Amniotic epithelial cell (primary cell): ENCODE measurements at regions not wholly inside any gene's neighbourhood (a gene's known extent, or its start where the extent isn't known, plus 50 kb on each side); places are given as distances from the start of the nearest gene placed in this dataset.
"Not testable (repeated sequence)": the region's sequence is repeated elsewhere in the genome, so short reads cannot be mapped to it uniquely, and the experiment has no call there.

Experiments used
- DNase-seq: peaks from one replicate; pipeline ENCODE4 v3.0.0-alpha.2; 2010; ENCODE audit warnings: low read depth

DNA sequence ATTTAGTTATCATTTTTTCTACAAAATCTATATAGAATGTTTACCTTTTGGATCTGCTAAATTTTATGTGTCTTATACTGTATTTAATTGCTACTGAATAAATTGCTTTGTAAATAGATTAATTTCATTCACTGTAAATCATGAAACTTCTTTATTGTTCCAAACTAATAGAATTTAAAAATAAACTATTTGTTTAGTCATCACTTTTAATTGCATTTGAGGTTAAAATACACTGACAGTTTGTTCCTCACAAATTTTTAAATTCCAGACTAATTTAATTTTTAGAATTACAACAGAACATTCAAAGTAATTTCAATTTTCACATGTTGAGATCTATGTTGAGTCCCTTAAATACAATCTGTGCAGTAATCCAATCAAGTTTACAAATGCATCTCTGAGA is 1633.2 kb upstream of the NUDT12 start:
- no peak for DNase-seq

DNA sequence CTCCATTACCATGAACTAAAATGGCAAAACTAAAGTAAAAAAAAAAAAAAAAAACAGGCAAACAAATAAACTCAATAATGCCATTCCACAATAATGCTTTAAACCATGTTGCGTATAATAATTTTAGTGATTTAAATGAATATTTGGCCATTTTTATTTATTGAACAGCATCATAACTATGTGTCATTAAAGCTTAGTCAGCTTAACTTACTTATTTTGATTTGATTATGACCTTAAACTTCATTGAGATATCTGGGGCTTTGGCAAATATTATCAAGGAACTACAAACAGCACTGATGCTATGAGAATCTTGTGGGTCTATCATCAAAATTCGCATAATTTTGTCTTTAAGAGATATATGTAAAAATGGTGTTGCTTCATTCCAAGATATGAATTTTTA is 1610.3 kb upstream of the NUDT12 start:
- no peak for DNase-seq

DNA sequence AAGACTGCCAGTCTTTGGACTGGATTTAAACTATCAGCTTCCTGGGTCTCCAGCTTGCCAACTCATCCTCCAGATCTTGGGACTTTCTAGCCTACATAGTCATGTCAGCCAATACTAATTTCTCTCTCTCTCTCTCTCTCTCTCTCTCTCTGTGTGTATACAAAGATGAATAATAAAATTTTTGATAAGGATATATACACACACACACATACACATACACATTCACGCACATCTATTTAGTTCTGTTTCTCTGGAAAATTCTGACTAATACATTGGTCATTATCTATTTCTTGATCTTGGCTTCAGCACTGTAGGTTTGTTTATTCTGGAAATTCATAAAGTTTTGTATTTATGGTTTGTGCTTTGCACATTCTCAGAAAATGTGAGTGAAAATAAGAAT is 1606.2 kb upstream of the NUDT12 start:
- DNase-seq = peak; percentile 15

DNA sequence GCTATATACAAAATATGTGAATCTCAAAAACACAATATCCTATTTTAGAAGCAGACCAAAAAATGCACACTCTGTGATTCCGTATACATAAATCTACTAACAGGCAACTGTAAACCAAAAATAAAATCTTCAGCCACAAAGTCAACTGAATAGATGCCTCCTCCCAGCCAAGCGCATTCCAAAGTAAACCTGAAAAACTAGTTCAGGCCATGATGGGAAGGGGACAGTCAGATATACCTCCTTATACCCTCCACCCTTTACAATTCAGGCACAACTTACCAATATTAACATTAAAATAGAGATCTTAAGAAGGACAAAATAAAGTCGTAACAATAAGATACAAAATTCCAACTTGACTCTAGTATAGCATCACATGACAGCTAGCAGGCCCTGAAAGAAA is 1604.5 kb upstream of the NUDT12 start:
- DNase-seq = no peak

DNA sequence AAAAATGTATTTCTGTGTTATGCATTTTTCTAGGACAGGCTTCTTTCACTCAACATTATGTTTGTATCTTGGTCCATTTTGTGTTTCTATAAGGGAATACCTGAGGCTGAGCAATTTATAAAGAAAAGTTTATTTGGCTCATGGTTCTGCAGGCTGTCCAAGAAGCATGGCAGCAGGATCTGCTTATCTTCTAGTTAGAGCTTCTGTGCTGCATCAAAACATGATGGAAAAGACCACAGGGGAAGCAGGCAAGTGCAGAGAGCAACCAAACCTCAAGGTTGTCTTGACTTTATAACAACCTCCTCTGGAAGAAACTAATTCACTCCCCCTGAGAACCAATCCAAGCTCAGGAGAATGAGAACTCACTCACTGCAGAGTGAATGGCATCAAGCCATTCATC is 1601.0 kb upstream of the NUDT12 start:
- peak; percentile 27 for DNase-seq

DNA sequence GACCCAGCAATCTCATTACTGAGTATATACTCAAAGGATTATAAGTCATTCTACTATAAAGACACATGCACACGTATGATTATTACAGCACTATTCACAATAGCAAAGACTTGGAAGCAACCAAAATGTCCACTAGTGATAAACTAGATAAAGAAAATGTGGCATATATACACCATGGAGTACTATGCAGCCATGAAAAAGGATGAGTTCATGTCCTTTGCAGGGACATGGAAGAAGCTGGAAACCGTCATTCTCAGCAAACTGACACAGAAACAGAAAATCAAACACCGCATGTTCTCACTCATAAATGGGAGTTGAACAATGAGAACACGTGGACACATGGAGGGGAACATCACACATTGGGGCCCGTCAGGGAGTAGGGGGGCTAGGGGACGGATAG is 1600.0 kb upstream of the NUDT12 start:
- not testable (repeated sequence) for DNase-seq

DNA sequence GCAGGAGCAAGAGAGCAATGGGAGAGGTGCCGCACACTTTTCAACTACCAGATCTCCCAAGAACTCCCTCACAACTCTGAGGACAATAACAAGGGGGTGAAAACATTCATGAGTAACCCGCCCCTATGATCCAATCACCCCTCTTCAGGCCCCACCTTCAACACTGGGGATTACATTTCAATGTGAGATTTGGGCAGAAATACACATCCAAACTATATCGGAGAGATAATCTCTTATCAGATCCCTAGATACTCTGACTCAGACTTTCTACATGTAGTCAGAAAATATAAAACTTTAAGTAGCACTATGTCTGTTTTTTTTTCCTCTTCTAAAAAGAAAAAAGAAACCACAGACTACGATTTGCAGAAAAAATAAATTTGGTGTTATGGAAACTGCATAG is 1595.9 kb upstream of the NUDT12 start:
- DNase-seq = peak; percentile 15

DNA sequence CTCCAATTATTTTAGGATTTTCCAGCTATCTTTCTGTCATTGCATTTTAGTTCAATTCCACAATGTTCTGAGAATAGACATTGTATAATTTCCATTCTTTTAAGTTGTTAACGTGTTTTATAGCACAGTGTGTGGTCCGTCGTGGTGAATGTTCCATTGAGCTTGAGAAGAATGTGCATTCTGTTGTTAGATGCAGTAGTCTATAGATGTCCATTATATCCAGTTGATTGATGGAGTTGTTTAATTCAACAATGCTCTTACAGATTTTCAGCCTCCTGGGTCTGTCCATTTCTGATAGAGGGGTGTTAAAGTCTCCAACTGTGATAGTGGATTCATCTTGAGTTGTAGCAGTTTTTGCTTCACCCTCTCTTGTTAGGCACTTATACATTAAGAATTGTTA is 1587.7 kb upstream of the NUDT12 start:
- no peak for DNase-seq

DNA sequence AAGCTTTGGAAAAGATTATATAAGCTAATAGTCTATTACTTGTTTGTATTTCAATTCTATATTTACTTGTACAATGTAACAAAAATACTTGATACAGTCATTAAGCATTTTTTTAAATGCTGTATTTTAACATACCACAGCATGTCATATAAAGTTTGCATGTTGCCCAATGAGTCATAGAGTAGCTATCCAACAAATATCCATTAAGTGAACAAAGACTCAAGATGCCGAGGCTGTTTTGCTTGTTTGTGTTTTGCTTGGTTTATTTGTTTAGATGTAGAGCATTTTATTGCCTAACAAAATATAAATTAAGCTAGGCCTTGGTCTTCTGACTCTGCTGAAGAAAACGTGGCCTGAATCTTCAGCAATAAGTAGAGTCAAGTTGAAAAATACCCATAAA is 1584.3 kb upstream of the NUDT12 start:
- peak; percentile 16 for DNase-seq

DNA sequence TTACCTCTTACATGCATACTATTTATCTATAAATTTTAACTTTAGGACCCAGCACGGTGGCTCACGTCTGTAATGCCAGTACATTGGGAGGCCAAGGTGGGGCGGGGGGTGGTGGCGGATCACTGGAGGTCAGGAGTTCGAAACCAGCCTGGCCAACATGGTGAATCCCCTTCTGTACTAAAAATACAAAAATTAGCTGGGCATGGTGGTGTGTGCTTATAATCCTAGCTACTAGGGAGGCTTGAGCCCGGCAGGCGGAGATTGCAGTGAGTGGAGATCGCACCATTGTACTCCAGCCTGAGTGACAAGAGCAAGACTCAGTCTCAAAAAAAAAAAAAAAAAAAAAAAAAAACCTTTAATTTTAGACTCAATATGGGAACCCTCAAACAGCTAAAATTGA is 1582.6 kb upstream of the NUDT12 start:
- no peak for DNase-seq

DNA sequence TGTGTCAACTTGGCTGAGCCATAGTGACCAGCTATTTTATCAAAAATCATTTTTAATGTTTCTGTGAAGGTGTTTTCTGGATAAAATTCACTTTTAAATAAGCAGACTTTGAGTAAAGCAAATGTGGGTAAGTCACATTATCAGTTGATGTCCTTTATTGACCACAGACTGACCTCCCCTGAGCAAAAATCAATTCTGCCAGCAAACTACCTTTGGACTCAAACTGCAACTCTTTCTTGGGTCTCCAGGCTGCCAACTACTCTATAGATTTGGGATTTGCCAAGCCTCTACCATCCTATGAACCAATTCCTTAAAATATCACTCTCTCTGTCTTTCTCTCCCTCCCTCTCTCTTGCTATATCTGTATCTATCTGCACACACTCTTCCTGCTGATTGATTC is 1571.7 kb upstream of the NUDT12 start:
- no peak for DNase-seq

DNA sequence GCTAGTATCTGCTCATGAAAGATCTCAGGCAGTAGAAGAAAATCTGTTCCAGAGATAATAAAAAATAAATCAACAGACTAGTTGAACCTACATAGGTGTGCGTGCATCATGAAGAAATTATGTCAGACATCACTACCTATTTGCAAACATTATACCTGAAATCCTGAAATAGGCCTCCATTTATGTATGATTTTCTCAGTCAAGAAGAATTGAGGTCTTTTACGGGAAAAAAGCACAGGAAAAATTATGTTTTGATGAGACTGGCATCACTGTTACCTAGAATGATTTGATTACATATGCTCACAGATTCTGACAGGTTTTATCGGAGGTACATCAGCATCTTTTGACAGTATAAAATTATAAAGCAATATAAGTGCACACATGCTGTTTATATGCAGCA is 1570.5 kb upstream of the NUDT12 start:
- no peak for DNase-seq

DNA sequence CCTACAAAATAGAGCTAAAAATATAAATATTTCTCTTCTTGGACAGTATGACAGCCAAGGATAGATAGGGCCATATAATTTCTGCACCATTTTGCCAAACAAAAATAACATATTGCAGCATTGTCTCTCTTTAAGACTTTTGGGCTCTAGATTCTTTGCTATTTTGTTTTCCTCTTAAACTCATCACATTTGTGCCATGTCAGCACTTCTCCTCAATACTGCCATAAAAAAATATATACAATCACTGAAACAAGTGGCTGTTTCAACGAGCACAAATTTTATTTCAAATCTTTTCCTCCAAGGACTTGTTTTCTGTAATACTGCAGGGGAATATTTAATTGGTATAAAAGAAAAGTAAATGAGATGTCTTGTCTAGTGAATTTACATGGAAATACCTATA is 1570.0 kb upstream of the NUDT12 start:
- DNase-seq = no peak

DNA sequence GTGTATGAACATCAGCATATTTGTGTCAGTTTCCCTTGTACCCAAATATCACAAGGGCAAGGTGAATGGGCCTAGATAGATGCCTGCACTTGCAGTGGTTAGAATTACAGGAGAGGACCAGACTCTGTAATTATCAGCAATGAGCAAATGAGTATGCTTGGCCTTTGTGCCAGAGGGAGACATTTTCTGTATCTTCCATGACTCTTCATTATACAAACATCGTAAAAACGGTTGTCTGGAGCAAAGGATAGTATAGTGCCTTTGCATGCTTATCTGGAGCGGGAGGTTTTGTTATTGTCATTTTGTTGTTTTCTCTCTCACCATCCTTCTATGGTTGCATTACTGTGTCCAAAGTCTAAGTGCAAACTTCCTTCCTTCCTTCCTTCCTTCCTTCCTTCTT is 1568.5 kb upstream of the NUDT12 start:
- no peak for DNase-seq

DNA sequence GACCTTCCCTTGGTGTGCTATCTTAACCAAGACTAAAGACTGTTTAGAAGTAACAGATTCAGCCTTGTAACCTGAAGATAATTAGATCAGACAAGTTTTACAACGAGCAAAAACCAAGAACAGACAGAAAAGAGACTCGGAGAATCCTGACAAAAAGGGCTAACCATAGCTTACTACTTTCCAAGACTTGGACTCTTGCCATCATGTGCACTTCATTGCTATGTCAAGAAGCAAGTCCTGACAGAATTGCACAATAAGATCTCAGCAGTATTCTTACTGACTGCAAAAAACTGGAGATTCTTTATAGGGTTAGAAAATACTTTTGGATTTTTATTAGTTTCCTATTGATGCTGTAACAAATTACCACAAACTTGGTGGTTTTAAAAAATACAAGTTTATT is 1539.0 kb upstream of the NUDT12 start:
- peak; percentile 78 for DNase-seq

DNA sequence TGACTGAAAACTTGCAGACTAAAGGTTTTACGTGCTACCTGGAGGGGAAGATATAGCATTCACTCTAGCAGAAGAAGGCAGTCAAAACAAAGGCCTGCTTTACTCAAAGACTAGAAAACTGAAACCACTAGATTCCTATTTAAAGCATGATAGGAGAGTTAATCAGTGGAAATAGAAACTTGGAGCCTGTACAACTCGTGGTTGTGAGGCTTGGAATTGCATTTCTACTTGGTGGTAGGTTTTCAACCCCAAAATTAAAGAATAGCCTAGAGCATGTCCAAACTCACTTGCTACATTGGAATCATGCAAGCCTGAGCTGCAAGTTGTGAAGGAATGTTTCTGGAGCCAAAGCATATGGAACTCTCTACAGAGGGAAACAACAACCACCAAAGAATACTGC is 1526.4 kb upstream of the NUDT12 start:
- no peak for DNase-seq

DNA sequence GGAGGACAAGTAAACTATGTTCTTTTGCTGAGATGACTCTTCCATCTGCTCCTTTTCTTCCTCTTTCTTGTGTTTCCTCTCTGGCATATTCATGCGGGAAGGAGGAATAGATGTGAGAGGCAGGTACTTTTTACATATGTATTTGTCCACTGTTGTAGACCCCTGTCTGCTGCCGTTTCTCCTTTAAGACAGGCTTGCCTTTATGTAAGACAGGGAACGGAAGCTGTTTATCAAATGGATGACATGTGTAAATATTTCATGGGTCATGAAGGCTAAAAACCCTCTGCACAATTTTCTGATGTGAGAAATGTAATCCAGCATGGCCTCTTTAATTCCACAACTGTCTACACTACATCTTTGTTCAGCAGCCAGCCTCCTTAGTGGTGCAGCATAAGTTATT is 1525.5 kb upstream of the NUDT12 start:
- DNase-seq = no peak

DNA sequence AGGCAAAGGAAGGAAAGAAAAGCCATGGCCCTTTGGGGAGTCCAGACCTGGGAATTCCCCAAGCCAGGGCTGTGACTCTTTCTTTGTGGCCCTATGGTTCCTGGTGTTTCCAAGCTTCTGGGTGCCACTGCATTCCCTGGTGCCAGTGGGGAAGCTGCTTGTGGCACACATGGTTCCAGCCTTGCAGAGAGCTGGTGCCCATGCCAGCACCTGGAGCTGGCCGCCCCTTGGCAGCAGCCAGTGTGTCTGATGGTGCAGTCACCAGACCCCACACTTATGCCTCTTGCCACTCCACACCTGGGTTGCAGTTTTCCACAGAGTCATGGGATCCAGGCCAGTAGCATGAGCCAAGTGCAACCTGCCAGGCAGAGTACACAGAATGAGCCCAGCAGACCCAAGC is 1495.3 kb upstream of the NUDT12 start:
- DNase-seq = no peak

DNA sequence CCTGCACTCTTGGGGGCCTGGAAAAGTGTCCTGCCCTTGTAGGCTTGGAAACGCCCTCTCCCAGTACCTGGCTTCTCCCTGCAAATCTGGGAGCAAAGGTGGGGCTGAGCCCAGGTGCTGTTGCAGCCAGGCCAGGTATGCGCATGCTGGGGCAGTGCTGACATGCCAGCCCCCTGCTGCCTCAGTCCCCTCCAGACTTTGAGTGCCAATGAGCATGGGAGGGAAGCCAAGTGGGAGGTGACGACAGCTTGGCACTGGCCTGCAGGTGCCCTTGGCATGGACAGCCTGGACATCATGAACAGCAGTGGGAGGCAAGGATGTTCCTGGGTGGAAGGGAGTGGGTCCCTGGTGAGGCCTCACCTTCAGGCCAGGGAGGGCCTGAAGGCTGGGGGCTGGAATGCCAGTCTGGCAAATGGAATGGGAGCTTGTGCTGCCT is 1494.4 kb upstream of the NUDT12 start:
- no peak for DNase-seq

DNA sequence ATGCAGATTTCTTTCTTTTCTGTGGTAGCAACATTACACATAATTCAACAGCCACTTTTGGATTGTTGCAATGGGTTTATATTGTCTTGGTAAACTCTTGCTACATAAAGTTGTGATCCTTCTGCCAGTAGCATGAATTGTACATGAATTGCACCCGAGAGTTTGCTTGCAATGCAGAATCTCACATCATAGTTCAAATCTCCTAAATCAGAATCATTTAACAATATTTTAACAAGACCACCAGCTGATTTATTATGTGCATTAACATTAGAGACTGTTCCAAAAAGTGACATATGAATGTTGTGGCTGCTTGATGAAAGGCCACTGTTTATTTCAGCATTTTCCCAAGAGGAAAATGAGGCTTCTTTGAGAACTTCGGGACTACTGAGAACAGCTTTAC is 1491.8 kb upstream of the NUDT12 start:
- no peak for DNase-seq

DNA sequence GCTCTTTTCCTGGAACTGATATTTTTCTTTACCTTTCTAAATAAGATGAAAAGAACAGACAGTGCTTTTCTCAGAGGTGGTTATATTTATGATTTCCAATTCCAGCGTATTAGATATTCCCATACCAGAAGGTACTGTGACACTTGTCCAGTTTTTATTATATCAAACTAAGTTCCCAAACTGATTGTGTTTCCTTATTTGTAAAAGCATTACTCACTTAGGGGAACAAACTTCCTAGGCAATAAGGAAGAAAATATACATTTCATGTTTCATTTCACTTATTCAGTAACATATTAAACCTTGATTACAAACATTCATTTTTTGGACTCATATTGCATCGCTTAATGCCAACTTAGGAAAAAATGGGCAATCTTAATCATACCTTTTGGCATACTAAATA is 1480.0 kb upstream of the NUDT12 start:
- no peak for DNase-seq

DNA sequence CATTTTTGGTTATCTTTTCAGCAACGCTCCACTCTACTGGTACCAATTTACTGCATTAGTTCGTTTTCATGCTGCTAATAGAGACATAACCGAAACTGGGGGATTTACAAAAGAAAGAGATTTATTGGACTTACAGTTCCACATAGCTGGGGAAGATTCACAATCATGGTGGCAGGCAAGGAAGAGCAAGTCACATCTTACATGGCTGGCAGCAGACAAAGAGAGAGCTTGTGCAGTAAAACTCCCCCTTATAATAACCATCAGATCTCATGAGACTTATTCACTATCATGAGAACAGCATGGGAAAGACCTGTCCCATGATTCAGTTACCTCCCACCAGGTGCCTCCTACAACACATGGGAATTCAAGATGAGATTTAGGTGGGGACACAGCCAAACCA is 1474.2 kb upstream of the NUDT12 start:
- not testable (repeated sequence) for DNase-seq

DNA sequence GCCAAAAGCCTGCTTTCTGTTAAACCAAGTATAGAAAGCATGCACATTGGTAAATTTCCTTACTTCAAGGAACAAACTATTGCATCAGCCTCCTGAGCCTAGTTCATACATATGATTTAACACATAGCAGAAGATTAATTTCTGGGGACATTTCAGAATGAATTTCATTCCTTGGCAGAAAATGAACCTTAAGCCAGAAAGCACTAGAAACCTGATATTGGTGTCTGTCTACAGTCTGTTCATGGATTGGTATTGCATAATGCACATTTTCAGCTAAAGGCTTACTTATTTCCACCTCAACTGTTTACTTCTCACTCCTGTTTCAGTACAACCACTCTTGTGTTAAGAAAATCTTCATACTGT is 1471.8 kb upstream of the NUDT12 start:
- peak; percentile 22 for DNase-seq

DNA sequence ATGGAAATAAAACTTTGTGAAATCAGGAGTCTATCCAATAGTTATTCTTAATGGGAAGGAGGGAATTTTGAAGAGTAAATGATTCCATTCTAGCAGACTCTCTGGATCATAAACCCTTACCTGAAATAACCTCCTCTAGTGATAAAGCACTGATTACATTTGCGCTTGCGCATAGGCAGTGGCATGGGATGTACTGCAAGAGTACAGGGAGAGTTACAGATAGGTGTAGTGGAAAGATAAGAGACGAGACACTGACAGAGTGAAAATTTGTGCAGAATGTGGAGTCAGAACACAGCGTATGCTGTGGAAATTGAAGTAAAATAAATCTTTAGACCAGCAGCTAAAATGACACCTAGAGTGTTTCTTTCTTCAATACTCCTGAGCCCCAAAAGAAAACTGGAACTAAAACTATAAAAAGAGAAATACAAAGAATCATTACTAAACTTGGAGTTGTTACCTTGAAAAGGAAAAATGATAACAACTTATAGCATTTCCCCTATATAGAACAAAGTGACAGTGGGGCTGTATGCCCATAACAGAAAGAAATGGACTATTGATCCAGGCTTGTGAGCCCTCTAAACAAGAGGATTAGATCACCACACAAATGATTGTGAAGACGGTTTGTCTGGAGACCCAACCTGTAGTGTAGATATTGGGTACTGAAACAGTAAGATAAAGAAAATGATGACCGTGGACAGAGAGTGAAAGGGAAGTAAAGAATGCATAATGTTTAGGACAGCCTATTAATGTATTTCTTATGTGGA is 1471.2 kb upstream of the NUDT12 start:
- DNase-seq = peak; percentile 21

DNA sequence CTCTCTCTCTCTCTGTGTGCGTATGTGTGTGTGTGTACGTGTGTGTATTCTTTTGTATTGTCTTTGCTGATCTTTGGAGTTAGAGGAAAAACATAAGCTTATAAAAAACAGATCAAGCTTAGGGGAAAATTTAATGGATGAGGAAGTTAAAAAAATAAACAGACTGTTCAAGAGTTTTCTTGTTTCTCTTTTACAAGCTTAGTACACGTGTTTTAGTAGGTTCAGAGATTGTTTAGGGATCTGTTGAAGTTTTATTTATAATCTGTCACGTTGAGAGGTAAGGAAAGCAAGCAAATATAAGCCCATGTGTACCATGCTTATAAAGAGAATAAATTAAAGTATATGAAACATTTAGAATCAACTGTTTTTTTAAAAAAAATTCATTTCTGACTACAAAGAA is 1470.3 kb upstream of the NUDT12 start:
- no peak for DNase-seq
